SKM-1 treated with dmso at 0.1 percent for 144 hours (cell line): ENCODE measurements at regions not wholly inside any gene's neighbourhood (a gene's known extent, or its start where the extent isn't known, plus 50 kb on each side); places are given as distances from the start of the nearest gene placed in this dataset.
"Not testable (repeated sequence)": the region's sequence is repeated elsewhere in the genome, so short reads cannot be mapped to it uniquely, and the experiment has no call there.

ENCODE experiments used
- DNase-seq: peaks from one replicate; lab custom pipeline; 2025; ENCODE audit not compliant: unreplicated experiment; lab: John Stamatoyannopoulos, UW

- DNase-seq = not testable (repeated sequence)
Measured at GRCh38 chr1:245102149-245102548, 52.6 kb upstream of the KIF26B start.

DNA sequence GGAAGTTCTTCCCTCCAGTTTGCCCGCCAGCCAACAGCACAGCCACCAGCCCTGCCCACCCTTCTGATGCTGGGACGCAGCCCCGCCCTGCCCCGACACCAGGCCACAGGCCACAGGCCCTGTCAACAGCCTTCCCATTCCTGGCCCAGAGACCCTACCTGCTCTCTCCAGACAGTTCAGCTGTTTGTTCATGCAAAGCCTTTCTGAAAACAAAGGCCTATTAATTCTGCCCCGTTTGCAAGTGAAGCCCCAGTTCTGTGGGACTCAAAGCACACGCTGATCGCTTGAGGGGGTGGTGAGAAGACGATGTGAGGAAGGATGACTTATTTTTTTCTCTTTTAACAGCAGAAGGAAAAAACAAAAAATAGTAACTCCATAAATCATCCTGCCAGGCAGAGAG lies 55.4 kb upstream of the KIF26B start:
- no peak for DNase-seq

GRCh38 chr1:245098924-245099323 lies 55.9 kb upstream of the KIF26B start:
- no peak for DNase-seq

- DNase-seq = no peak
Measured at GRCh38 chr1:245096311-245097066, 58.3 kb upstream of the KIF26B start.

DNA sequence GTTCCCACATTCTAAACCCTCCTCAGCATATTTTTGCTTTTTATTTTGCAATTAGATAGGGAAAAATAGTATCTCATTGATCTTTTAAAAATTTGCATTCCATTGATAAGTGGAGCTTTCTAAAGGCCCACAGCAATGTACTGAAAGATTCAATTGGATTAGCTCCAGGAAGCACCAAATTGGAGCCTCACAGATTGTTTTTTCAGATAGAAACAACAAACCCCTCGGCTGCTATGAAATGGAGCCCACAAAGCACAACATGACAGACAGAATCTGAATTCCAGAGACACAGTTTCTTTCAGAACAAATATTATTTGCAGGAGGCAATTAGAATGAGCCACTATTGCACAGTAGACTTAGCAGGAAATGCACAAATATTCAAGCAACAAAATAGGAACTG lies 58.9 kb upstream of the KIF26B start:
- no peak for DNase-seq

- no peak for DNase-seq
Measured at GRCh38 chr1:245094954-245095353, 59.8 kb upstream of the KIF26B start.

DNA sequence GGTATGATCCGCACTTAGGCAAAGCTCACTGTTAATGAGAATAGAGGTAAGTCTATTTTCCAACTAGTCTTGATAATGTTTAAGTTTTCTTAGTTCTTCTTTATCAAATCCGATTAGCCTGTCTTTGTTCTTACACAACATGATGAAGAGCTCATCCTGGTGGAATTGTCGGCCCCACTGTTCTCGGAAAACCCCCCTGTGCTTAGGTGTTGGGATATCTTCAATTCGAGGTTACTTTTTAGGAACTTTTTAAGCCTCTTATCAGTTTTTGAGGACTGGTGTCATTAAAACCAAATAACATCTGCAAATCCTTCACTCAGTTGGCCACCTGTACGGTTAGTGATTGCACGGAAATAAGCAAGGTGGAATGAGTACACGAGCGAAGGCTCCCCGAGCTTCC lies 60.7 kb upstream of the KIF26B start:
- no peak for DNase-seq

- DNase-seq = no peak
Measured at GRCh38 chr1:245092638-245092976, 62.2 kb upstream of the KIF26B start.

- DNase-seq = no peak
Measured at GRCh38 chr1:245091818-245092637, 62.8 kb upstream of the KIF26B start.

DNA sequence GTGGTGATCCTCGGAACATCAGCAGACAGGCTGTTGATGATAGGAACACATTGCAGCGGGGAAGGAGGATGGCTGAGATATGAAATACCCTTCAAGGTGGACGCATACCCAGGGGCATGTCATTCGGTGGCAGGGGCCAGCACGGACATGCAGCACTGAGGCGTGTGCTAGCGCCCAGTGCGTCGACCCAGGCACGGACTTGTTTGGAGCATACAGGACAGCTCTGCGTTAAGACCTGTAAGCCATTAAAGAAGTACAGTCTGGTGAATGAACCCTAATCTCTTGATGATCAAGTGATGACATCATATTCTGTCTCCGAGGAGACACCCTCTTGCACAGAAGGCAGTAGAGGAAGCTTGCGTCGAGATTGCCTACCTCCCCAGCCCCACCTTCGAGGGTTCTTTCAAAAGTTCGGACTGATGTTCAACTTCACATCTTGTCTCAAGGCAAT lies 63.6 kb upstream of the KIF26B start:
- DNase-seq = no peak

- DNase-seq = no peak
Measured at GRCh38 chr1:245090491-245091090, 64.2 kb upstream of the KIF26B start.

DNA sequence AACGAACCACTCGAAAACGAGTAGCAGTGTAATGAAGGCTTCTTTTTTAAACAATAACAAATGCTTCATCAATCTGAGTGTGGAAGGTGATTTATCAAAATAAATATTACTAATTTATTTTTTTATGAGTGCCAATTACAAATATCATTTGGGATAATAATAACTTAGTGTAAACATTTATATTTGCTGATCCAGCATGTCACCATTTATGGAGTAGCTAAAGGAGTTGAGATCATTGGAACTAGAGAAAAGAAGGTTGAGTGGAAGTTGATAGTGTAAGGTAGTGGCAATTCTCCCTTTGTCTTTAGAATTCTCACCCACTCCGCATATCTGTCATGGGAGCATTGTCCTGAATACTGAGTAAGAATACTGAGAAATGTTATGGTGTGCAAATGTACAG lies 67.1 kb upstream of the KIF26B start:
- DNase-seq = no peak

DNA sequence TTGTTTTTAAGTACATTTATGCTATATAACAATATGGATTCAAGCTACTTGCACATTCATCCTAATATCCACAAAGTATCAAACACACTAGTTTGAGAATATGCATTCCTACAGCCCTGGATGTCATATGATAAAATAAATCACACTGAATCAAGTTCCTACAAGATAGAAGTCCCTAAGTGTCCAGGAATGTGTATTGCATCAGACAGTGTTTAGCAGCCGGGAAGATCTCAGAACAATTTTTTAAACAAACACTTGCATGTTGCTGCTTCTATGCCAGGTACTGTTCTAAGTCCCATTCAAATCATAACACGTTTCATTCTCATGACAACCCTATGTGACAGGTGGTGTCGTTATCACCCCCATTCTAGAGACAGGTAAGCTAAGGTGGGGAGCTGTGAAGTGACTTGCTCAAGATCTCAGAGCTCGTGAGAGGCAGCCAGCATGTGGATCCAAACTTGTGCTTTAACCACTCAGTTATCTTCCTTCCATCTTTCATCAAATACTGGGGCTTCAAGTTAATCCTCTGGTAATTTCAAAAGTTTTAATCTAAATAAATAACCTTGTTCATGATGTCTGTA lies 68.3 kb upstream of the KIF26B start:
- DNase-seq = no peak

DNA sequence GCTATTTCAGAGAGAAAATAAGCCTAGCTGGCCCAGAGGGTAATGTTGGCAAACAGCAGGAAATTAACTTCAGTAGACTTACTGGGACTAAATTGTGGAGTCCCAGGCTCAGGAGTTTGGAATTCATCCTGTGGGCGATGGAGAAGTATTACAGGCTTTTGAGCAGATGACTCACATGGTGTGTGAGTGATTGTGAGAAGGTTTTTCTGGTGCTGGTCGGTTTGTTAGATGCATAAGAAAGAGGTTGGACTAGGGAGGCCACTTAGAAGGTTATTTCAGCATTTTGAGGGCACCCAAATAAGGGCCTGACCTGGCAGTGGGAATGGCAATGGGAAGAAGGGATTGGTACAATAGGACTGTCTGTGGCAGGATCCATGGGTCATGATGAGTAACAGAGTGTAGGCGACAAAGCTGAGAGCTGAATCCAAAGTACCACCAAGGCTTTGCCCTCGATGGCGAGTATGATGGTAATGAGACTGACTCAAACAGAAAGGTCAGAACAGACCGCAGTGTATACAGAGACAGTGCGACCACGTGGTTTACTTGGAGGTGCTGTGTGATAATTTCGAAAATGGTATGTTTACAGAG lies 69.2 kb upstream of the KIF26B start:
- DNase-seq = no peak

DNA sequence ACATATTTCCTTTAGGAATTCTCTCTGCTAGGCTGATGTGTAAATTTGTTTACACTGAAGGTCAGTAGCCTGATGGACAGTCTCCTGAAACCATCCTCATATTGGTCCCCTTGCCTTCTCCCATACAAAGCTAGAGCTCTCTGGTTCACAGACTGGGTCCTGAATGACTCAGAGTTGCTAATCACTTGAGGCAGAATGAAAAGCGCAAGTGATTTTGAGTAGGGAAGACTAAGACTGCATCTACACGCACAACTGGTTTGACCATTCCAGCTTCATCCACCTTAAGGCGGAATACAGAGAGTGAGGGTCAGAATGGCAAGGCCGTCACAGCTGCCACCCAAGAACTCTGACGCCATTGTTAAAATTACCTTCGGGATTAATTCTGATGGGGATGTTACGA lies 70.2 kb upstream of the KIF26B start:
- DNase-seq = no peak

DNA sequence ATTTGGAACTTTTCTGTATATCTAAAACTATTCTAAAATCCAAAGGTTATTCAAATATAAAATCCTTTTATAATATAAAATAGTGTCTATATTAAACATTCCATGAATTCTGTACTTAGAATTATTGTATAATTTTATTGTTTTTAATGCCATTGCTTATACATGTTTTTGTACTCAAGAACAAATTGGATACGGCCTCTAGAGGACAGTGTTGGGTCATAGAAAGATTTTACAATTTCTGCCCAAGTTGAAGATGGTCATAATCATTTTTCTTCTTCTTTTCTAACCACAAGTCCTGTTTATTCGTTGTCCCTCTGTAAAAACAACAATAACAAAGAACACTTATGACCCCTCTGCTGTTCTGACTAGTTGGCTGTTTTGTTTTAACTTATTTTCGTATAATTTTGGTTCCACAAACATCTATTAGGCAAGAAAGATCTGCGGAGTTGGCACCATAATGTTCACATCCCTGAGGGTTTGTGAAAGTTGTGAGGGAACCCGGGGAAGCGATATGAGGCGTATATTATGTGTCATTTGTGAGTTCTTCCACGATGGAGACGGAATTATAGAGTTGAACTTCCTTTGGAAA lies 75.7 kb upstream of the KIF26B start:
- peak; percentile 41 for DNase-seq

DNA sequence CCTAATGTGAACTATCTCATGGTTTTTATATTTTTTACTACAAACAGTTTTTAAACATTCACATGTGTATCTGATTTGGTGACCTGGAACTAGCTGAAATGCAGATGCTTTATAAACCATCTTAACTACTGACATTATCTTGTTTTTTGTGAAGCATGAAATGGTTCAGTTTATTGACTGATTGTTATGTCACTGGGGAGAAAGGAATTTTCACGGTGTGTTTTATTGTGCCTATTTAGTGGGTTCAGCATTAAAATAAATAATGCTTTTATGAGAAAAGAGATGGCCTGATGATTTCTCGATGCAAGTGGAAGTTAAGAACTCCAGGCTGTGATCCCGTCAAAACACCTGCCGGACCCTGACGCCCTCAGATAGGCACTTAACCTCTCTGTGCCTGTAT lies 79.9 kb upstream of the KIF26B start:
- no peak for DNase-seq

GRCh38 chr1:245074232-245074747 lies 80.5 kb upstream of the KIF26B start:
- no peak for DNase-seq

DNA sequence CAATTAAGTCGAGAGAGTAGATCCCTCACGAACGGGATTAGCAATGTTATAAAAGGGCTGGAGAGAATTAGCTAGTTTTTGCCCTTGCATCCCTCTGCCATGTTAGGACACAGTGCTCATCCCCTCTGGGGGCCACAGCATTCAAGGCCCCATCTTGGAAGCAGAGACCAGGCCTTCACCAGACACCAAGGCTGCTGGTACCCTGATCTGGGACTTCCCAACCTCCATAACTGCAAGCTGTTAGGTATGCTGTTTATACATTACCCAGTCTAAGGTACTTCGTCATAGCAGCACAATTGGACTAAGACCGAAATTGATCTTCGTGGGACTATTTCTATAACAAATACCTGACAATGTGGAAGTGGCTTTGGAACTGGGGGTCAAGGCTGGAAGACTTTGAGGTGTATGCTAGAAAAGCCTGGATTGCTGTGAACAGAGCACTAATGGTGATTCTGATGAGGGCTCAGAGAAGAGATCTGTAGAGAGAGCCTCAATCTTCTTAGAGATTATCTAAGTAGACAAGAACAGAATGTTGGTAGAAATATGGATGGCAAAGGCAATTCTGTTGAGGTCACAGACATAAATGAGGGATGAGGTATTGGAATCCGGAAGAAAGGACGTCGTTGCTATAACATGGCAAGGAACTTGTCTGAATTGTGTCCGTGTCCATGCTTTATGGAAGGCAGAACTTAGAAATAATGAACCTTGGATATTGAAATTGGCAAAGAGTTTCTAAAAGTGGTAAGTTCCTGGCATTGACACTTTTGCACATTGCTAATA lies 83.8 kb upstream of the KIF26B start:
- DNase-seq = no peak

DNA sequence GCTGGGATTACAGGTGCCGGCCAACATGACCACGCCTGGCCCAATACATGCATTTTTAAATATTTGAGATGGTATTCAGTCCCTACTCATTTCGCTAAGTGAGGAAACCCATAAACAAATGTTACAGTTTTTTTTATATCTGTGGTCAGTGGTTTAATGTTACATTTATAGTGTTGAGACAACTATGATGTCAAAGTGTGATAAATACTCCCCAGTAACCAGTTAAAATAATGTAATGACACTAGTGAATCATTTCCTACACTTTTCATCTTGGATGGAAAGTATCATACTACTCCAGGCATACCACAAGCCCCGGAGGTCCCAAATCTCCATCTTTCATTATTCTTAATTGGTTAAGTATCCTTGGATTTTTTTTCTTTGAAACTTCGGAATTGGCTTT lies 87.5 kb upstream of the KIF26B start:
- DNase-seq = no peak
